ENCODE measurements at regions not wholly inside any gene's neighbourhood (a gene's known extent, or its start where the extent isn't known, plus 50 kb on each side); places are given as distances from the start of the nearest gene placed in this dataset.
A peak's percentile ranks its signal among the peaks of the same experiment; 100 is the strongest.
"Not testable (repeated sequence)": the region's sequence is repeated elsewhere in the genome, so short reads cannot be mapped to it uniquely, and the experiment has no call there.

- DNase-seq: no peak
Measured at GRCh38 chr11:86144846-86145245, 76.0 kb upstream of the PICALM start.

GRCh38 chr11:86144087-86144486 lies 75.2 kb upstream of the PICALM start:
- not testable (repeated sequence) for DNase-seq

- no peak for DNase-seq
Measured at GRCh38 chr11:86143087-86144030, 74.5 kb upstream of the PICALM start.

GRCh38 chr11:86142170-86142569 lies 73.3 kb upstream of the PICALM start:
- no peak for DNase-seq

GRCh38 chr11:86141727-86142126 lies 72.8 kb upstream of the PICALM start:
- no peak for DNase-seq

- no peak for DNase-seq
Measured at GRCh38 chr11:86140334-86140990, 71.6 kb upstream of the PICALM start.

- DNase-seq: no peak
Measured at GRCh38 chr11:86138958-86139357, 70.1 kb upstream of the PICALM start.

- DNase-seq: no peak
Measured at GRCh38 chr11:86136538-86136937, 67.7 kb upstream of the PICALM start.

- DNase-seq: no peak
Measured at GRCh38 chr11:86135319-86135714, 66.4 kb upstream of the PICALM start.

GRCh38 chr11:86134580-86135318 lies 65.9 kb upstream of the PICALM start:
- no peak for DNase-seq

- no peak for DNase-seq
Measured at GRCh38 chr11:86132667-86133249, 63.9 kb upstream of the PICALM start.

GRCh38 chr11:86129740-86130540 lies 61.1 kb upstream of the PICALM start:
- no peak for DNase-seq

- DNase-seq: no peak
Measured at GRCh38 chr11:86128914-86129313, 60.0 kb upstream of the PICALM start.

- no peak for DNase-seq
Measured at GRCh38 chr11:86126862-86127261, 58.0 kb upstream of the PICALM start.

GRCh38 chr11:86124251-86125233 lies 55.7 kb upstream of the PICALM start:
- no peak for DNase-seq

- no peak for DNase-seq
Measured at GRCh38 chr11:86122773-86123172, 53.9 kb upstream of the PICALM start.

- no peak for DNase-seq
Measured at GRCh38 chr11:86120807-86121206, 51.9 kb upstream of the PICALM start.

- no peak for DNase-seq
Measured at GRCh38 chr11:86119906-86120305, 51.0 kb upstream of the PICALM start.

GRCh38 chr11:86119077-86119476 lies 50.2 kb upstream of the PICALM start:
- DNase-seq: peak; percentile 37
